GM13977 (cell line): ENCODE measurements at regions not wholly inside any gene's neighbourhood (a gene's known extent, or its start where the extent isn't known, plus 50 kb on each side); places are given as distances from the start of the nearest gene placed in this dataset.
"Not testable (repeated sequence)": the region's sequence is repeated elsewhere in the genome, so short reads cannot be mapped to it uniquely, and the experiment has no call there.

Experiments used
- DNase-seq: peaks from one replicate; pipeline ENCODE4 v3.0.0; 2012; ENCODE audit warnings: low spot score
- CTCF ChIP-seq: IDR thresholded peaks from 2 replicates; pipeline ENCODE4 v1.5.1; 2012; ENCODE audit warnings: mild to moderate bottlenecking, control low read depth; ENCODE audit not compliant: insufficient read depth; ENCODE audit errors: extremely low read depth, missing control alignments
- in situ Hi-C: fragments of 300-500 bp; cut with MboI; formaldehyde crosslinking; loops from one replicate; pipeline ENCODE4 v1.12.0; 2022; ENCODE audit warnings: low sequenced_read_pairs, low pct_unique_long_range_greater_than_20kb, mixed read lengths, inconsistent platforms; ENCODE audit not compliant: unreplicated experiment

- TF ChIP-seq CTCF: no peak
- no peak for DNase-seq
- in situ Hi-C loops: no loop called here
Observed at GRCh38 chr2:2645162-2645855, 314.2 kb upstream of the MYT1L start.

- in situ Hi-C loops, DNase-seq: not testable (repeated sequence)
Observed at GRCh38 chr2:2644751-2645150, 313.7 kb upstream of the MYT1L start.

- in situ Hi-C loops: no loop called here
- no peak for DNase-seq
- TF ChIP-seq CTCF: no peak
Observed at GRCh38 chr2:2644040-2644439, 313.0 kb upstream of the MYT1L start.

GRCh38 chr2:2642906-2643890, 312.1 kb upstream of the MYT1L start:
- TF ChIP-seq CTCF: no peak
- no peak for DNase-seq
- in situ Hi-C loops: no loop called here

DNA sequence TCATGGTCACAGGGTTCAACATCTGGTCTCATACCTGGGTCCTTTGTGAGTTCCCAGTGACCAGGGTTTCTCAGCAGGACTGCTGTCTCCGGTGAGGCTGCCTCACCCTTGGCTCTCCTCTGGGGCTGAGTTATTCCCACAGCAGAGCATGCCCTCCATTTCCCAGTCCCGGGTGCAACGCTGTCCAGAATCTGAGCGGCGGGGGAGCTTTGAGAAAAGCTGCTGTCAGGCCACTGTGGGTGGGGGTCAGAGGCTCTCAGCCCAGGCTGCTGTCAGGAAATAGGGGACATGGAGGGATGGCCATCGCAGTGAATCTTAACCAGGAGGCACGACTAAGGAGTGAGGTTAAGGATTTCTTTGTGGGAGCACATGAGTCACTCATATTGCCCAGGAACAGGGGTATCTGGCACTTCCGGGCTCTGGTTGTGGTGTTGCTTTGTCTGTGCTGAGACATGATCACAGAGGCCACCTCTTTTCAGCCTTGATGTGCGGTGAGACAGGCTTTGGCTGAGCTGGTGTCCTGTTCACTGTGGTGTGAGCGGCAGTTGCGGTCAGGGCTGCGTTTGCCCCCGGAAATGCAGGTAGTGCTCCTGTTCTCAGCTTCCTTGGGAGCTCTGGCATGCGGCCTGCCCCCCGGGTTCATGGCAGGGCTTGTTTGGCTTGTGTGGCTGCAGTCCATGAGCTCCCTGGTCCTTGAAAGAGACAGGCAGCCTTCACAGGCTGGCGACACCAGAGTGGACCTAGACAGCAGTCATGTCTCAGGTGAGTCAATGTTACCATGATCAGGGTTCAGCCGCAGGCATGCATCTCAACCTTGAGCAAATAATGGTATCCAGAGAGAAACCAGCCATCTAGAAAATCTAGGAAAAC, 310.7 kb upstream of the MYT1L start:
- TF ChIP-seq CTCF: no peak
- in situ Hi-C loops: no loop called here
- no peak for DNase-seq

- TF ChIP-seq CTCF: no peak
- in situ Hi-C loops: no loop called here
- DNase-seq: no peak
Observed at GRCh38 chr2:2640818-2641217, 309.7 kb upstream of the MYT1L start.
